Erythroblast (primary cell): ENCODE measurements at regions not wholly inside any gene's neighbourhood (a gene's known extent, or its start where the extent isn't known, plus 50 kb on each side); places are given as distances from the start of the nearest gene placed in this dataset.

Experiments used
- GATA1 ChIP-seq: IDR thresholded peaks from 2 replicates; pipeline ENCODE4 v1.6.1; 2011; ENCODE audit warnings: low read depth, mild to moderate bottlenecking, control low read depth, low read length, moderate library complexity
- POLR2A ChIP-seq: IDR thresholded peaks from 2 replicates; pipeline ENCODE4 v1.6.1; 2011; ENCODE audit warnings: mild to moderate bottlenecking, low read length

GRCh38 chr6:91566467-91566866, 979.6 kb upstream of the MAP3K7 start:
- TF ChIP-seq POLR2A = no peak
- no peak for TF ChIP-seq GATA1
